Right atrium auricular region (tissue), 2 donors: ENCODE measurements at regions not wholly inside any gene's neighbourhood (a gene's known extent, or its start where the extent isn't known, plus 50 kb on each side); places are given as distances from the start of the nearest gene placed in this dataset.

ENCODE experiments used
- DNase-seq: peaks from one replicate; pipeline ENCODE4 v3.0.0-alpha.2; 2019; ENCODE audit warnings: low spot score
- H3K27ac ChIP-seq, 2 donors: fragments of 200-600 bp; sonication (generic); 1 replicate in 1 of 2; 2 replicates in 1 of 2; pipeline ENCODE4 v1.5.1; 2016 to 2019
- H3K27me3 ChIP-seq, 2 donors: fragments of 200-600 bp; sonication (generic); one replicate each; pipeline versions ENCODE4 v1.5.1 to v1.6.0; 2017 to 2019
- H3K36me3 ChIP-seq: fragments of 200-600 bp; sonication (generic); one replicate; pipeline ENCODE4 v1.5.1; 2016
- H3K4me1 ChIP-seq, 2 donors: fragments of 200-600 bp; sonication (generic); one replicate each; pipeline versions ENCODE4 v1.5.1 to v1.6.0; 2017 to 2019
- H3K4me3 ChIP-seq, 2 donors: fragments of 200-600 bp; sonication (generic); 1 replicate in 1 of 2; 2 replicates in 1 of 2; pipeline ENCODE4 v1.5.1; 2017 to 2019; ENCODE audit warnings: mild to moderate bottlenecking in 1 of 2, moderate library complexity in 1 of 2
- H3K9me3 ChIP-seq, 2 donors: fragments of 200-600 bp; sonication (generic); one replicate each; pipeline ENCODE4 v1.5.1; 2019
- TF ChIP-seq, protein P1 (sequence below), 2 donors: fragments of 200-600 bp; sonication (generic); IDR thresholded peaks; one replicate each; pipeline ENCODE4 v1.5.1; 2019; ENCODE audit warnings: antibody characterized with exemption in 2 of 2

DNA sequence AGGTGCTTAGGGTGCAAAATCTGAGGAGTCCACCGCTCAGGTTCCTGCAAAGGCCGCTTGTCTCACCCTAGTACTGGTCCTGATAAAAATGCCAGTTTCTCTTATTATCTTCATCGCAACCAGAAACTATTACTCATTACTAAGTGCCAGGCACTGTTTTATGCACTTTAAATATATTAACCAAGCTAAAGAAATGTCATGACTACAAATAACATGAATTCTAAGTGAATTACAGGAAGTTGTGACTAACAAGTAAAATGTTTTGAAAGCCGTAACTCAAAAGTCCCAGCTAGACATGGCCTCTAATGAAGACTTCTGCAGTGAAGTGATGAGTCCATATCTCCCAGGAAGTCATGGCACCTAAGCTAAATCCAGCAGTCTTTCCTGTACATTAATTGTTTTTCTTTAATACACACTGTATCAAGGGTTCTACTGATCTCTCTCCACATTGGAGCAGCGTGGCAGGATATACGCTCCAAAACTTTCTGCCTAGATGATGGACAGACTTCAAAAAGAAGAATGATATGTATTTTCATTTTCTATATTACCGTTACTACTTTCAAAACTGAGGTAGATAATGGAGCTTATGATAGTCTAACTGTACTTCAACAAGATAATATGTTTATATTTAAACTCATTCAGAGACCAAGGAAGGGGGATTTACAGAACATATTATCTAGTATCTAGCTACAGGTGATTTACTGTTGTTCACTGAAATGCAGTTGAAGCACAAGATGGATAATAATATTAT lies 117.3 kb upstream of the ARID2 start:
- Histone ChIP-seq H3K36me3 (no peaks in the 10 kb centered on the region), H3K27me3 (no peaks in the 10 kb centered on the region), H3K27ac (no peak overlapping the region), H3K4me1 (peaks cover 0 to 4% of the 10 kb centered on the region in 2 donors), H3K9me3 (no peaks in the 10 kb centered on the region), H3K4me3 (no peak overlapping the region)
- TF ChIP-seq, protein P1, sequence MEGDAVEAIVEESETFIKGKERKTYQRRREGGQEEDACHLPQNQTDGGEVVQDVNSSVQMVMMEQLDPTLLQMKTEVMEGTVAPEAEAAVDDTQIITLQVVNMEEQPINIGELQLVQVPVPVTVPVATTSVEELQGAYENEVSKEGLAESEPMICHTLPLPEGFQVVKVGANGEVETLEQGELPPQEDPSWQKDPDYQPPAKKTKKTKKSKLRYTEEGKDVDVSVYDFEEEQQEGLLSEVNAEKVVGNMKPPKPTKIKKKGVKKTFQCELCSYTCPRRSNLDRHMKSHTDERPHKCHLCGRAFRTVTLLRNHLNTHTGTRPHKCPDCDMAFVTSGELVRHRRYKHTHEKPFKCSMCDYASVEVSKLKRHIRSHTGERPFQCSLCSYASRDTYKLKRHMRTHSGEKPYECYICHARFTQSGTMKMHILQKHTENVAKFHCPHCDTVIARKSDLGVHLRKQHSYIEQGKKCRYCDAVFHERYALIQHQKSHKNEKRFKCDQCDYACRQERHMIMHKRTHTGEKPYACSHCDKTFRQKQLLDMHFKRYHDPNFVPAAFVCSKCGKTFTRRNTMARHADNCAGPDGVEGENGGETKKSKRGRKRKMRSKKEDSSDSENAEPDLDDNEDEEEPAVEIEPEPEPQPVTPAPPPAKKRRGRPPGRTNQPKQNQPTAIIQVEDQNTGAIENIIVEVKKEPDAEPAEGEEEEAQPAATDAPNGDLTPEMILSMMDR (IDR thresholded peaks at IDR 0.05) = no peak
- DNase-seq = no peak

DNA sequence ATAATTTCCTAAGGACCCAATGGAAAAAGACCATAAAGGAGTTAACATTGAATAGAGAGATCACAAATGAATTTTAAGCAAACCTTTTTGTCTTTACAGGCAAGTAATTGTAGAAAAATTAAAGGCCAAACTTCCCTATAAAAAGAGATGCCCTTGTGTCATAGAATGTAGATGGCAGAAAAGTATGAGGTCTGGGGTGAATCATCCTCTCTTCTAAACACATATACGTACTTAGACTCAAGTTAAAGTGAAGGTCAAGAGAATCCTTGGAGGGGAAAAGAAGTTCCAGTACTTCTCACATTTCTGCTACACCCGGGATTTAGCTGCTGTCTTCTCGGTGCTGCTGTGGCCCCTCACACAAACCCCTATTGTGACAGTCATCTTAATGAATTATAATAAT lies 116.2 kb upstream of the ARID2 start:
- H3K36me3 ChIP-seq = no peaks in the 10 kb centered on the region
- TF ChIP-seq, protein P1 (IDR thresholded peaks at IDR 0.05) = no peak

DNA sequence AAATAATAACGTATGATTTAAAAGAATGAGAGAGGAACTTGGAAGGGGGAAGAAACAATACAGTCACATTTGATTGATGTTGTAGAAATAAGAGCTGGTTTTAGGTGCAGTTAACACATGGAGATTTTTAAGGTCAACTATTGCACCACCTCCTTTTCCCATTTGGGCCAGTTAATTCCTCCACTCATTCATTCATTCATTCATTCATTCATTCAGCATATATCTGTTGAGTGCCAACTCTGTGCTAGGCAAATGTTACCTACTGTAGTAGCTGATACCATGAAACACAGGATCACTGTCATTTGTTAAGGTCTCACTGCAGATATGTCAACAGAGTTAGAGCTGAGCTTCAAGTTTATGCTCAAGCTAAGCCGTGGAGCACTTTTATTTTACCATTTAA lies 115.7 kb upstream of the ARID2 start:
- Histone ChIP-seq H3K9me3 (no peaks in the 10 kb centered on the region), H3K4me1 (peaks cover 0 to 4% of the 10 kb centered on the region in 2 donors), H3K27me3 (no peaks in the 10 kb centered on the region), H3K27ac (no peak overlapping the region), H3K36me3 (no peaks in the 10 kb centered on the region), H3K4me3 (no peak overlapping the region)
- DNase-seq = no peak
- TF ChIP-seq, protein P1 (IDR thresholded peaks at IDR 0.05) = no peak

More for the DNA sequence above, 116.2 kb upstream of the ARID2 start:
- no peak overlapping the region for H3K27ac ChIP-seq
- H3K27me3 ChIP-seq = no peaks in the 10 kb centered on the region
- H3K9me3 ChIP-seq = no peaks in the 10 kb centered on the region
- peaks cover 0 to 4% of the 10 kb centered on the region in 2 donors for H3K4me1 ChIP-seq
- DNase-seq = no peak
- H3K4me3 ChIP-seq = no peak overlapping the region

DNA sequence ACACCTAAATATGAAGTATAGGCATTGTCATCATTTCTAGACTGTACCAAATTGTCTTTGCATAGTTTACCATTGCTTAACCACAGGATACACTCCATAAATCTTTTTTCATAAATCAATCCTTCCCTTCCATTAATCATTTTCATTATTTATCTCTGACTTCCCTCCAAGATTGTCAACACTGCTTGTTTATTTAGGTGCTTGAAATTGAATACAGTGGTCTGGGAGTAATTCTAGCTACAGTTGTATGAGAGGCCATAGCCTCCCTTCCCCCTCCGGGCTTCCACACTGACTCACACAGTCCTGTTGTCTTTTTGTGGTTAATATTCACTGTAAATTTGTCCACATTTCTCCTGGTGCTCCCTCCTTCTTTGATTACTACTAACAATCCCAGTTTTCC lies 114.2 kb upstream of the ARID2 start:
- no peaks in the 10 kb centered on the region for H3K36me3 ChIP-seq
- no peak for DNase-seq
- TF ChIP-seq, protein P1 (IDR thresholded peaks at IDR 0.05) = no peak
- H3K27ac ChIP-seq = no peak overlapping the region
- H3K27me3 ChIP-seq = no peaks in the 10 kb centered on the region
- no peak overlapping the region for H3K4me3 ChIP-seq
- H3K9me3 ChIP-seq = no peaks in the 10 kb centered on the region
- H3K4me1 ChIP-seq = peaks cover 0 to 4% of the 10 kb centered on the region in 2 donors

DNA sequence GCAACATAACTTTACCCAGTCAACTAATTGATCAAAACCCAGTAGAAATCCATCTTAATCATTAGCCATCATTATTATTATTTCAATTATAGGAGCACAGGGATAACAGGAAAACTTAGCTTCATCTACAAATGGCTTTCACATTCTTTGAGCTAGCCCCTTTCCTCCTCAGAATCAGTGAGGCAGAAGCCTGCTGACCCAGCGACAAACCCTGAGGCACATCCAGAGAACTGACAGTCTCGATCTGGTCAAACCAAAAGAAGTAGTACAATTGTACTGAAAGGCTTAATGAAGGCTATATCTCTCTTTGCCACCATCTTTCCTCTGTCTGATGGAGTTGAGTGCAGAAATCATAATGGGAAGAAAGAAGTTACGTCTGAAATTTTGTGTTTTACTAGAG lies 109.8 kb upstream of the ARID2 start:
- H3K27ac ChIP-seq = no peak overlapping the region
- no peaks in the 10 kb centered on the region for H3K27me3 ChIP-seq
- H3K36me3 ChIP-seq = no peaks in the 10 kb centered on the region
- H3K4me1 ChIP-seq = no peaks in the 10 kb centered on the region
- no peak overlapping the region for H3K4me3 ChIP-seq
- H3K9me3 ChIP-seq = no peaks in the 10 kb centered on the region
- TF ChIP-seq, protein P1 (IDR thresholded peaks at IDR 0.05) = no peak
- no peak for DNase-seq

DNA sequence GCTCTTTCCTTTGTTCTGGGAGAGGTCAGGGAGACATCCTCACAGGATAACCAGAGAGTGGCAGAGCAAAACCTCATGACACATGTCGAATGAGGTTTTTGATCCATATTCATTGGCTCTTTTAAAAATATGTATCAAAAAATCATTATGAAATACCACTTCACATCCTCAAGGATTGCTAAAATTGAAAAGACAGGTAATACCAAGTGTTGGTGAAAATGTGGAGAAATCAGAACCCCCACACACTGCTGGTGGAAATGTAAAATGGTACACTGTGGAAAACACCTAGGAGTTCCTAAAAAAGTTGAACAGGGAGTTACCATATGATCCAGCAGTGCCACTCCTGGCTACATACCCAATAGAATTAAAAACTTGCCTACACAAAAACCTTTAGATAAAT lies 107.8 kb upstream of the ARID2 start:
- H3K27ac ChIP-seq = no peak overlapping the region
- DNase-seq = no peak
- H3K27me3 ChIP-seq = no peaks in the 10 kb centered on the region
- TF ChIP-seq, protein P1 (IDR thresholded peaks at IDR 0.05) = no peak
- no peaks in the 10 kb centered on the region for H3K9me3 ChIP-seq
- H3K4me1 ChIP-seq = no peaks in the 10 kb centered on the region
- no peaks in the 10 kb centered on the region for H3K36me3 ChIP-seq
- no peak overlapping the region for H3K4me3 ChIP-seq
